GM21737 (cell line): ENCODE measurements at regions not wholly inside any gene's neighbourhood (a gene's known extent, or its start where the extent isn't known, plus 50 kb on each side); places are given as distances from the start of the nearest gene placed in this dataset.
"Not testable (repeated sequence)": the region's sequence is repeated elsewhere in the genome, so short reads cannot be mapped to it uniquely, and the experiment has no call there.

Experiments
- ATAC-seq: cut with Tn5 transposase; IDR thresholded peaks from one replicate; pipeline ENCODE4 v1.9.1; 2021; ENCODE audit warnings: mild to moderate bottlenecking, moderate library complexity; ENCODE audit not compliant: unreplicated experiment

GRCh38 chr1:81547261-81547911, 253.3 kb upstream of the ADGRL2 start:
- ATAC-seq = no peak

- no peak for ATAC-seq
Observed at GRCh38 chr1:81545734-81546133, 255.0 kb upstream of the ADGRL2 start.

- ATAC-seq = no peak
Observed at GRCh38 chr1:81543764-81544163, 257.0 kb upstream of the ADGRL2 start.

- no peak for ATAC-seq
Observed at GRCh38 chr1:81542196-81542595, 258.5 kb upstream of the ADGRL2 start.

DNA sequence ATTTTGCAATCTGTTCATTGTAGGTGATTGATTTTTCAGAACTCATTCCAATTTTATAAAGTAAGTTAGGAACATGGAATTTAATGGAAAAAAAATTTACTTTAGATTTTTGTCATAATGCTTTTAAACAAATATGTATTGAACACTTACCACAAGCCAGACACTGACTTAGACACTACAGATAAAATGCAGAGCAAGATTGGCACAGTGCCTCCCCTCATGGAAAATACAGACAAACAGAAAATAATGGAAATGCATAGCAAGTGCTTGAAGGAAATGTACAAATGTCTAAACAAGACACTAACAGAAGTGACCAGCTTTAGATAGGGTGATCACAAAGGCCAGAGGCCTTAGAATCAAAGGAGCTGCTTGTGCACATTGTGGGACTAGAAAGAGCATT, 260.5 kb upstream of the ADGRL2 start:
- ATAC-seq = no peak

GRCh38 chr1:81529014-81529413, 271.7 kb upstream of the ADGRL2 start:
- ATAC-seq = no peak

- no peak for ATAC-seq
Observed at GRCh38 chr1:81525085-81525484, 275.6 kb upstream of the ADGRL2 start.

DNA sequence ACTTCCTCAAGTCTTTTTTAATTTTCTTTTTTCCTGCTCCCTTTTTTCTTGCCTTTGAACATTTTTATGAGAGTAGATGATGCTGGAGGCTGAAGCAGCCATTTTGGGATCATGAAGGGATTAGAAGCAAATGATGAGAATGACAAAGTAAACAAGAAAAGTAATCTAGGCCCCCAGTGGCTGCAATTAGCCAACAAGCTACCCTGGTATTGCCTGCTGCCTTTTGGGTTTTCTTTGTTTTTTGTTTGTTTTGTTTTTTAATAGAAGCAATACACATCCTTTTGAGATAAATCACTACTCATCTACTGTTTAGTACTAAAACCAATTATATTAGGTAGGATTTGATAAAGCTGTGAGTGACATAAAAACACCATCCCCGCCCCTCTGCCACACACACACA, 280.7 kb upstream of the ADGRL2 start:
- ATAC-seq = no peak

DNA sequence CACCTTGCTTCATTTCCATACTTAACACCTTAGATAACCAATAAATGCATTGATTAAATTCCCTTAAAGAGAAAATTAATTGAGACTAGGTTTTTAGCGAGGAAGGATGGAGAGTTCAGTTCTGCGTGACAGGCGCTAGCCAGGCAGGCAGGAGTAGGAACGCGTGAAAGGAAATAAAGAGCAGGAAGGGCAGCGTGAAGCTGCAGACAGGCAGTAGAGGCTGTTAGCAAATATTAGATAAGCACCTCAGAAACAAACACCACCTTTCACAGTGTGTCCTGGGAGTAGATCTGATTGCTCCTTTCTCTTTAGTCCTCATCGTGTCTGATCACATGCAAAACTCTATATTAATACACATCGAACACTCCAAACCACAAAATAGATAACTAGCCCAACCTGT, 282.7 kb upstream of the ADGRL2 start:
- ATAC-seq = no peak

DNA sequence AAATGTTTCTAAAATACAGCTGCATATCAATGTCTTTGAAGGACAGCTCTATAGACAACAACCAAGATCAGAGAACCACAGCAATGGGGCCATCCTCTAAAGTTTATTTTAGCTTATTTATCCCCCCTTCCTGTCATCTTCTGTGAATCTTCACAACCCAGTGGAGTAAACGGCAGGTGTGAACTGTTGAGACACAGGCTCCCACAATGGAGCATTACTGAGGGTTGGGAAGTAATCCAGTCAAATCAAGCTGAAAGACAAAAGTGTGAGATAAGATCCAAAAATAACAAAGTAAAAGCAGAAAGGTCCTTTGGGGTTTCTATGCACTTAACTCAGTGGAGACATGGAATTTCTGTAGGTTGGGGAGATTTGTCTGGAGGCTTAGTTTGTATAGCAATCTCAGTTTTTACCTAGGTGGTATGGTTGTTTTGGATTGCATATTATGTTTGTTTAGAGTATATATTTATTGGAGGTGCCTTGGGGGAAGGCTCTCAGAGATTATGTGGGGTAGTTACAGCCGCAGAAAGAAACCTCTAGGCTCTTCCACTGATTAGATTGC, 286.9 kb upstream of the ADGRL2 start:
- ATAC-seq = no peak

- no peak for ATAC-seq
Observed at GRCh38 chr1:81512252-81513003, 288.3 kb upstream of the ADGRL2 start.

GRCh38 chr1:81511281-81511680, 289.5 kb upstream of the ADGRL2 start:
- no peak for ATAC-seq

DNA sequence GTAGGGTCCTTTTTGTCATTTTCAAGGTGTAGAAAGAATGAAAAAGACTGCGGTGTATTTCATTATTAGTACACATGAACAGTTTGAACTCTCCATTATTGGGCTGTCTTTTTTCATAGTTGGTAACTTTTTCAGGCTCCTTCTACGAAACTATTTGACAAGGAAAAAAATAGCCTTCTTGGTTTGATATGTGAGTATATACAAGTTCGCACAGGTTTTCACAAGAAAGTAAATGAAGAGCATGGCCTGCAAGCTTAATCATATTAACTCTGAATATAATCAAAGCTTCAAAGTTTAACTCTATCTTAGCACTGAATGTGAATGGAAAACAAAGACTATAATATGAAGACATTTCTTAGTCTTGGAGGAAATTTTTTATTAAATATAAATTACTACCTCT, 290.0 kb upstream of the ADGRL2 start:
- ATAC-seq = no peak

- no peak for ATAC-seq
Observed at GRCh38 chr1:81509594-81509993, 291.1 kb upstream of the ADGRL2 start.

DNA sequence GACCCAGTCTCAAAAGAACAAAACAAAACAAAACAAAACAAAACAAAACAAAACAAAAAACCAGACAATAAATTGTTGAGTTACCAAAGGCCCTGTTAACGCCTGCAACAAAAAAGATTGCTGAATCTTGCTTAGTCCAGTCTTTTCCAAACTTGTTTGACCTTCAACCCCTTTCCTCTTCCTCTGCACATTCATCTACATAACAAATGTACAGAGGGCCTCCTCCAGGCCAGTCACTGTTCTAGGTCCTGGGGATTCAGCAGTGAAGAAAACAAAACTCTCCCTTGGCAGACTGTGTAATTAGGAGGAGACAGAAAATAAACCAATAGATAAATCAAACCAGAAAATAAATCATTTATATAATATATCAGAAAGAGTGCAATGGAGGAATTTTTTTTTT, 294.0 kb upstream of the ADGRL2 start:
- ATAC-seq = no peak

- ATAC-seq = peak; percentile 97
Observed at GRCh38 chr1:81505831-81506230, 294.9 kb upstream of the ADGRL2 start.

- not testable (repeated sequence) for ATAC-seq
Observed at GRCh38 chr1:81504820-81505219, 295.9 kb upstream of the ADGRL2 start.

DNA sequence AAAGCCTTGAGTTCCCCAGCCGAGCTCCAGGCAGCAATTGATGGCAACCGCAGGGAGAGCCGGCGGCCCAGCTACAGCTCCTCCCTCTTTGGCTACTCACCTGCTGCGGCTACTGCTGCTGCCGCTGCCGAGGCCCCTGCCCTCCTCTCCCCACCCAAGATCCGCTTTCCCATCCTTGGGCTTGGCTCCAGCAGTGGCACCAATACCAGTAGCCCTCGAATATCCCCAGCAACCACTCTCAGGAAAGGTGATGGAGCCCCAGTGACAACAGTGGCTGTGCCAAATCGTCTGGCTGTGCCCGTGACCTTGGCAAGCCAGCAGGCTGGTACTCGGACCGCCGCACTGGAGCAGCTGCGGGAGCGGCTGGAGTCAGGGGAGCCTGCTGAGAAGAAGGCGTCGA, 298.0 kb upstream of the ADGRL2 start:
- not testable (repeated sequence) for ATAC-seq

DNA sequence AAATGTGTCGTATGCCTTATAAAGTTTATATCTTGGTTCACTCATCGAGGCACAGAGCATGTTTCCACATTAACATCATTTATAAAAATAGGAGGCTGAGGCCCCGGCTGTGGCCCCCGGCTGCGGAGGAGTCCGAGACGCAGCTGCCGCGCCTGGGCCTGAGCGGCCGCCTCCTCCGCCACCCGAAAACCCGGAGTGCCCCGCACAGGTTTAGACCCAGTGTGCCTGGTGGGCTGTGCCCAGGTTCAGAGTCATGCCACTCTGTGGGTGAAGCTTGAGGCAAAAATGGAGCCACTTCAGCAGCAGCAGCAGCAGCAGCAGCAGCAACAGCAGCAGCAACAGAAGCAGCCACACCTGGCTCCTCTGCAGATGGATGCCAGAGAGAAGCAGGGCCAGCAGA, 299.2 kb upstream of the ADGRL2 start:
- ATAC-seq = not testable (repeated sequence)

DNA sequence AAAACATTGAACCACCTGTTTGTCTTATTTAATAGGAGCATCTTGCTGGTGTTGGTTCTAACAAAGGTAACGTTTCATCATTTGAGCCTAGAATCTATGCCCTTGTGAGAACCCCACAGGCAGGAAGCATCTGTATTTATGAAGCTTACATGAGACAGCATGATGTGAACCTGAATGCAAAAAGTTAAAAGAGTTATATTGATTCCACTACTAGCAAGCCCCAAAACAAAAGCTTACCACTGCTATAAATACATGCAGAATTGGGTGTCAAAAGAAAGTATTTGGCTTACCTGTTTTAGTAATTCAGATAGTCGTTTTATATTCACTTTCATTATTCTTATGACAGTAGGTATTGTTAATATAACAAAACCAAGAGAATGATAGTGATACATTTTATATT, 301.2 kb upstream of the ADGRL2 start:
- no peak for ATAC-seq

GRCh38 chr1:81498471-81499462, 302.0 kb upstream of the ADGRL2 start:
- no peak for ATAC-seq
